ENCODE measurements at regions not wholly inside any gene's neighbourhood (a gene's known extent, or its start where the extent isn't known, plus 50 kb on each side); places are given as distances from the start of the nearest gene placed in this dataset.
"Not testable (repeated sequence)": the region's sequence is repeated elsewhere in the genome, so short reads cannot be mapped to it uniquely, and the experiment has no call there.

GRCh38 chr2:89756616-89757015 lies 1065.1 kb downstream of the RPIA start:
- DNase-seq (ENCODE audit: low read depth, low spot score) = not testable (repeated sequence)

- DNase-seq (ENCODE audit: low read depth, low spot score) = not testable (repeated sequence)
These were observed 1067.0 kb downstream of the RPIA start for GRCh38 chr2:89758332-89759026.

- DNase-seq (ENCODE audit: low read depth, low spot score) = not testable (repeated sequence)
These were observed 1069.3 kb downstream of the RPIA start for GRCh38 chr2:89760762-89761161.

- DNase-seq (ENCODE audit: low read depth, low spot score) = not testable (repeated sequence)
These were observed 1069.7 kb downstream of the RPIA start for GRCh38 chr2:89761171-89761570.

- DNase-seq (ENCODE audit: low read depth, low spot score) = not testable (repeated sequence)
These were observed 1070.4 kb downstream of the RPIA start for GRCh38 chr2:89761863-89762262.

- DNase-seq (ENCODE audit: low read depth, low spot score) = not testable (repeated sequence)
These were observed 1071.2 kb downstream of the RPIA start for GRCh38 chr2:89762461-89763253.

- peak; percentile 86 for DNase-seq (ENCODE audit: low read depth, low spot score)
These were observed 1071.7 kb downstream of the RPIA start for GRCh38 chr2:89763254-89763580.

GRCh38 chr2:89763581-89764485 lies 1072.4 kb downstream of the RPIA start:
- no peak for DNase-seq (ENCODE audit: low read depth, low spot score)

- not testable (repeated sequence) for DNase-seq (ENCODE audit: low read depth, low spot score)
These were observed 1073.3 kb downstream of the RPIA start for GRCh38 chr2:89764571-89765360.

GRCh38 chr2:89765361-89765718 lies 1073.9 kb downstream of the RPIA start:
- DNase-seq (ENCODE audit: low read depth, low spot score) = not testable (repeated sequence)

- not testable (repeated sequence) for DNase-seq (ENCODE audit: low read depth, low spot score)
These were observed 1074.9 kb downstream of the RPIA start for GRCh38 chr2:89766141-89766990.

- DNase-seq (ENCODE audit: low read depth, low spot score) = not testable (repeated sequence)
These were observed 1075.6 kb downstream of the RPIA start for GRCh38 chr2:89767058-89767457.

- no peak for DNase-seq (ENCODE audit: low read depth, low spot score)
These were observed 1076.3 kb downstream of the RPIA start for GRCh38 chr2:89767572-89768435.

GRCh38 chr2:89775885-89776284 lies 1084.4 kb downstream of the RPIA start:
- no peak for DNase-seq (ENCODE audit: low read depth, low spot score)

GRCh38 chr2:89780318-89780717 lies 1088.8 kb downstream of the RPIA start:
- DNase-seq (ENCODE audit: low read depth, low spot score) = no peak

GRCh38 chr2:89781962-89782361 lies 1090.5 kb downstream of the RPIA start:
- no peak for DNase-seq (ENCODE audit: low read depth, low spot score)

- no peak for DNase-seq (ENCODE audit: low read depth, low spot score)
These were observed 1093.5 kb downstream of the RPIA start for GRCh38 chr2:89784960-89785359.

- not testable (repeated sequence) for DNase-seq (ENCODE audit: low read depth, low spot score)
These were observed 1094.1 kb downstream of the RPIA start for GRCh38 chr2:89785528-89785927.

GRCh38 chr2:89786642-89787041 lies 1095.2 kb downstream of the RPIA start:
- DNase-seq (ENCODE audit: low read depth, low spot score) = not testable (repeated sequence)
